ENCODE measurements at regions not wholly inside any gene's neighbourhood (a gene's known extent, or its start where the extent isn't known, plus 50 kb on each side); places are given as distances from the start of the nearest gene placed in this dataset.

DNA sequence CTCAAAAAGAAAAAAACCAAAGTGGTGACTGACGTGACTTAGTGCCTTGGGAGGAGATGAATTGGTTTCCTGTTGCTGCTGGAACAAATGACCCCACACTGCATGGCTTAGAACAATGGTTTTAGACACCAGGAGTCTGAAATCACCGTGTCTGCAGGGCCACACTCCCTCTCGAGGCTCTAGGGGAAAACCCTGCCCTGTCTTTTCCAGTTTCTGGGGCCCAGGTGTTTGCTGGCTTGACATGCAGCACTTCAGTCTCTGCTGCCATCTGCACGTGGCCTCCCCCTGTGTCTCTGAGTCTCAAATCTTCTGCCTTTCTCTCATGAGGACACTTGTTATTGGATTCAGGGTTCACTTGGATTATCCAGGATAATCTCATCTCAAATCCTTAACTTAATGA lies 323.8 kb upstream of the TNRC6C start (continued):
- TF ChIP-seq, protein P1, sequence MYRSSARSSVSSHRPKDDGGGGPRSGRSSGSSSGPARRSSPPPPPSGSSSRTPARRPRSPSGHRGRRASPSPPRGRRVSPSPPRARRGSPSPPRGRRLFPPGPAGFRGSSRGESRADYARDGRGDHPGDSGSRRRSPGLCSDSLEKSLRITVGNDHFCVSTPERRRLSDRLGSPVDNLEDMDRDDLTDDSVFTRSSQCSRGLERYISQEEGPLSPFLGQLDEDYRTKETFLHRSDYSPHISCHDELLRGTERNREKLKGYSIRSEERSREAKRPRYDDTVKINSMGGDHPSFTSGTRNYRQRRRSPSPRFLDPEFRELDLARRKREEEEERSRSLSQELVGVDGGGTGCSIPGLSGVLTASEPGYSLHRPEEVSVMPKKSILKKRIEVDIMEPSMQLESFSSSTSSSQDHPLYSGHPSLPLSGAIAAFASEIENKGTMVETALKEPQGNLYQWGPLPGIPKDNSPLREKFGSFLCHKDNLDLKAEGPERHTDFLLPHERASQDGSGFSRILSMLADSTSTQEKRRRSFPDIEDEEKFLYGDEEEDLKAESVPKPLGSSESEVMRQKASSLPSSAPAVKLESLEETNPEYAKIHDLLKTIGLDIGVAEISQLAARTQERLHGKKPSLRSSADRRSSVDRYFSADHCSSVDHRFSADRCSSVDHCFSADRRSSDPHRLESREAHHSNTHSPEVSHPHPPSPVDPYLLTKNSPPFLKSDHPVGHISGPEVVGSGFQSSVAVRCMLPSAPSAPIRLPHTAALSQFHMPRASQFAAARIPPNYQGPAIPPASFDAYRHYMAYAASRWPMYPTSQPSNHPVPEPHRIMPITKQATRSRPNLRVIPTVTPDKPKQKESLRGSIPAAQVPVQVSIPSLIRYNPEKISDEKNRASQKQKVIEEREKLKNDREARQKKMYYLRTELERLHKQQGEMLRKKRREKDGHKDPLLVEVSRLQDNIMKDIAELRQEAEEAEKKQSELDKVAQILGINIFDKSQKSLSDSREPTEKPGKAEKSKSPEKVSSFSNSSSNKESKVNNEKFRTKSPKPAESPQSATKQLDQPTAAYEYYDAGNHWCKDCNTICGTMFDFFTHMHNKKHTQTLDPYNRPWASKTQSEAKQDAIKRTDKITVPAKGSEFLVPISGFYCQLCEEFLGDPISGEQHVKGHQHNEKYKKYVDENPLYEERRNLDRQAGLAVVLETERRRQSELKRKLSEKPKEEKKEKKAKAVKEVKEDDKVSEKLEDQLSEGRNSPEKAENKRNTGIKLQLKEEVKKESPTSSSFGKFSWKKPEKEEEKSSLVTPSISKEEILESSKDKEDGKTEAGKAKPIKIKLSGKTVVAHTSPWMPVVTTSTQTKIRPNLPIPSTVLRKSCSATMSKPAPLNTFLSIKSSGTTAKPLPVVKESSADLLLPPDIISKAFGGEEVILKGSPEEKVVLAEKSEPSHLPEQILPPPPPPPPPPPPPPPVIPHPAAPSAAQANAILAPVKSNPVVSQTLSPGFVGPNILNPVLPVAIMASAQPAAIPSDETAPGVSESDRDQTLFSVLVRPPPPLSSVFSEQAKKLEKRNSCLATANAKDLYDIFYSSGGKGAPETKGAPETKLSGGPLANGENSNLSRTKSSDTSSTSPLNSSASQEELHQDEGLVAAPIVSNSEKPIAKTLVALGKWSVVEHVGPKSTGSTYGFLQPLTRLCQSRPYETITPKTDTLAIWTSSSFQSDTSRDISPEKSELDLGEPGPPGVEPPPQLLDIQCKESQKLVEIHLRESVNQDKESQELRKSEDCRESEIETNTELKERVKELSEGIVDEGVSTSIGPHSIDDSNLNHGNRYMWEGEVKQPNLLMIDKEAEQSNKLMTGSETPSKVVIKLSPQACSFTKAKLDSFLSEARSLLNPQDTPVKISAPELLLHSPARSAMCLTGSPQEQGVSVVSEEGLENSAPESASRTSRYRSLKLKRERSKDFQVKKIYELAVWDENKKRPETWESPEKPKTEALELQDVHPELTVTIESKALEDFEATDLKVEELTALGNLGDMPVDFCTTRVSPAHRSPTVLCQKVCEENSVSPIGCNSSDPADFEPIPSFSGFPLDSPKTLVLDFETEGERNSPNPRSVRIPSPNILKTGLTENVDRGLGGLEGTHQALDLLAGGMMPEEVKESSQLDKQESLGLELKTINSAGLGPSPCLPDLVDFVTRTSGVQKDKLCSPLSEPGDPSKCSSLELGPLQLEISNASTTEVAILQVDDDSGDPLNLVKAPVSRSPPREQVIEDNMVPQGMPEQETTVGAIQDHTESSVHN (CRISPR knock-in tag; IDR thresholded peaks at IDR 0.05): no peak
- TF ChIP-seq, protein P2, sequence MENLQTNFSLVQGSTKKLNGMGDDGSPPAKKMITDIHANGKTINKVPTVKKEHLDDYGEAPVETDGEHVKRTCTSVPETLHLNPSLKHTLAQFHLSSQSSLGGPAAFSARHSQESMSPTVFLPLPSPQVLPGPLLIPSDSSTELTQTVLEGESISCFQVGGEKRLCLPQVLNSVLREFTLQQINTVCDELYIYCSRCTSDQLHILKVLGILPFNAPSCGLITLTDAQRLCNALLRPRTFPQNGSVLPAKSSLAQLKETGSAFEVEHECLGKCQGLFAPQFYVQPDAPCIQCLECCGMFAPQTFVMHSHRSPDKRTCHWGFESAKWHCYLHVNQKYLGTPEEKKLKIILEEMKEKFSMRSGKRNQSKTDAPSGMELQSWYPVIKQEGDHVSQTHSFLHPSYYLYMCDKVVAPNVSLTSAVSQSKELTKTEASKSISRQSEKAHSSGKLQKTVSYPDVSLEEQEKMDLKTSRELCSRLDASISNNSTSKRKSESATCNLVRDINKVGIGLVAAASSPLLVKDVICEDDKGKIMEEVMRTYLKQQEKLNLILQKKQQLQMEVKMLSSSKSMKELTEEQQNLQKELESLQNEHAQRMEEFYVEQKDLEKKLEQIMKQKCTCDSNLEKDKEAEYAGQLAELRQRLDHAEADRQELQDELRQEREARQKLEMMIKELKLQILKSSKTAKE (CRISPR knock-in tag; IDR thresholded peaks at IDR 0.05; ENCODE audit: borderline replicate concordance): no peak
- no peak for TF ChIP-seq NCOA2 (CRISPR knock-in tag; IDR thresholded peaks at IDR 0.05)
- no peak for TF ChIP-seq ZNF207 (IDR thresholded peaks at IDR 0.05; ENCODE audit: borderline replicate concordance)
- no peak for TF ChIP-seq ZNF746 (CRISPR knock-in tag; IDR thresholded peaks at IDR 0.05)
- no peak for TF ChIP-seq ZNF772 (CRISPR knock-in tag; IDR thresholded peaks at IDR 0.05)
- TF ChIP-seq ZNF24 (IDR thresholded peaks at IDR 0.05): no peak
- no peak for TF ChIP-seq ZFP36L2 (CRISPR knock-in tag; IDR thresholded peaks at IDR 0.05)
- TF ChIP-seq ATF7 (IDR thresholded peaks at IDR 0.05): no peak
- no peak for TF ChIP-seq ATF7 (CRISPR knock-in tag; IDR thresholded peaks at IDR 0.05)
- no peak for TF ChIP-seq KDM6A (CRISPR knock-in tag; IDR thresholded peaks at IDR 0.05; ENCODE audit: low read depth)
- no peak for TF ChIP-seq RFXANK (CRISPR knock-in tag; IDR thresholded peaks at IDR 0.05)
- no peak for TF ChIP-seq KDM2A (CRISPR knock-in tag; IDR thresholded peaks at IDR 0.05; ENCODE audit: borderline replicate concordance, low read depth)
- TF ChIP-seq GABPA (IDR thresholded peaks at IDR 0.05; ENCODE audit: low read depth, low read length): no peak
- TF ChIP-seq GABPA (CRISPR knock-in tag; IDR thresholded peaks at IDR 0.05; ENCODE audit: low read depth): no peak

All from HepG2 (cell line).